Uterus (tissue), 3 donors: ENCODE measurements at regions not wholly inside any gene's neighbourhood (a gene's known extent, or its start where the extent isn't known, plus 50 kb on each side); places are given as distances from the start of the nearest gene placed in this dataset.
"Not testable (repeated sequence)": the region's sequence is repeated elsewhere in the genome, so short reads cannot be mapped to it uniquely, and the experiment has no call there.

Experiments
- DNase-seq, 2 donors: peaks; one replicate each; pipeline ENCODE4 v3.0.0-alpha.2; 2019 to 2020
- H3K27ac ChIP-seq, 2 donors: fragments of 200-600 bp; sonication (generic); 1 replicate in 1 of 2; 2 replicates in 1 of 2; pipeline ENCODE4 v1.5.1; 2016 to 2018
- H3K27me3 ChIP-seq, 2 donors: fragments of 200-600 bp; sonication (generic); one replicate each; pipeline ENCODE4 v1.5.1; 2018 to 2019; ENCODE audit warnings: control low read depth in 1 of 2
- H3K36me3 ChIP-seq, 2 donors: fragments of 200-600 bp; sonication (generic); one replicate each; pipeline ENCODE4 v1.5.1; 2019; ENCODE audit warnings: control low read depth in 1 of 2
- H3K4me1 ChIP-seq, 2 donors: fragments of 200-600 bp; sonication (generic); one replicate each; pipeline ENCODE4 v1.5.1; 2018 to 2019; ENCODE audit warnings: control low read depth in 1 of 2
- H3K4me3 ChIP-seq, 2 donors: fragments of 200-600 bp; sonication (generic); 1 replicate in 1 of 2; 2 replicates in 1 of 2; pipeline ENCODE4 v1.5.1; 2018 to 2019; ENCODE audit warnings: mild to moderate bottlenecking in 1 of 2
- H3K9me3 ChIP-seq, 2 donors: fragments of 200-600 bp; sonication (generic); one replicate each; pipeline ENCODE4 v1.5.1; 2019; ENCODE audit warnings: control low read depth in 1 of 2
- POLR2A ChIP-seq, 2 donors: fragments of 450-650 bp; IDR thresholded peaks; one replicate each; pipeline ENCODE4 v1.6.1; 2016; ENCODE audit warnings: antibody characterized with exemption in 2 of 2, mild to moderate bottlenecking in 1 of 2, moderate library complexity in 1 of 2
- intact Hi-C: fragments of 100-400 bp; cut with DNase I; formaldehyde crosslinking; loops from one replicate; pipeline ENCODE4 v1.15.1; 2023; ENCODE audit warnings: low total_unique reads
- TF ChIP-seq, protein P1 (sequence below), 4 experiments: fragments of 200-600 bp in 2 of 4; fragments of 450-650 bp in 2 of 4; sonication (generic) in 2 of 4; IDR thresholded peaks; one replicate each; pipeline ENCODE4 v1.5.1; 2016 to 2019; ENCODE audit warnings: antibody characterized with exemption in 4 of 4, mild to moderate bottlenecking in 2 of 4, moderate library complexity in 1 of 4
- donor health status: DM: yes; HTN: yes; CAD: no.

DNA sequence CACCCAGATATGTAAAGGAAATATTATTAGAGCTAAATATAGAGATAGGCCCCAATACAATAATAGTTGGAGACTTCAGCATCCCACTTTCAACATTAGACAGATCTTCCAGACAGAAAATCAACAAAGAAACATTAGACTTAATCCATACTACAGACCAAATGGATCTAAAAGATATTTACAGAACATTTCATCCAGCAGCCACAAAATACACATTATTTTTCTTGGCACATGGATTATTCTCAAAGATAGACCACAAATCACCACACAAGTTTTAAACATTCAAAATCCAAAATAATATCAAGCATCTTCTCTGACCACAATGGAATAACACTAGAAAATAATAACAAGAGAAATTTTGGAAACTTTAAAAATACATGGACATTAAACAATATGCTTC lies 1159.1 kb upstream of the CITED2 start:
- no peak for TF ChIP-seq POLR2A (IDR thresholded peaks at IDR 0.05)
- TF ChIP-seq, protein P1, sequence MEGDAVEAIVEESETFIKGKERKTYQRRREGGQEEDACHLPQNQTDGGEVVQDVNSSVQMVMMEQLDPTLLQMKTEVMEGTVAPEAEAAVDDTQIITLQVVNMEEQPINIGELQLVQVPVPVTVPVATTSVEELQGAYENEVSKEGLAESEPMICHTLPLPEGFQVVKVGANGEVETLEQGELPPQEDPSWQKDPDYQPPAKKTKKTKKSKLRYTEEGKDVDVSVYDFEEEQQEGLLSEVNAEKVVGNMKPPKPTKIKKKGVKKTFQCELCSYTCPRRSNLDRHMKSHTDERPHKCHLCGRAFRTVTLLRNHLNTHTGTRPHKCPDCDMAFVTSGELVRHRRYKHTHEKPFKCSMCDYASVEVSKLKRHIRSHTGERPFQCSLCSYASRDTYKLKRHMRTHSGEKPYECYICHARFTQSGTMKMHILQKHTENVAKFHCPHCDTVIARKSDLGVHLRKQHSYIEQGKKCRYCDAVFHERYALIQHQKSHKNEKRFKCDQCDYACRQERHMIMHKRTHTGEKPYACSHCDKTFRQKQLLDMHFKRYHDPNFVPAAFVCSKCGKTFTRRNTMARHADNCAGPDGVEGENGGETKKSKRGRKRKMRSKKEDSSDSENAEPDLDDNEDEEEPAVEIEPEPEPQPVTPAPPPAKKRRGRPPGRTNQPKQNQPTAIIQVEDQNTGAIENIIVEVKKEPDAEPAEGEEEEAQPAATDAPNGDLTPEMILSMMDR (IDR thresholded peaks at IDR 0.05): no peak
- Histone ChIP-seq H3K4me1 (no peaks in the 10 kb centered on the region), H3K27ac (no peak overlapping the region), H3K27me3 (no peaks in the 10 kb centered on the region), H3K4me3 (no peak overlapping the region), H3K36me3 (no peaks in the 10 kb centered on the region), H3K9me3 (no peaks in the 10 kb centered on the region)
- intact Hi-C loops: no loop called here
- DNase-seq: no peak

DNA sequence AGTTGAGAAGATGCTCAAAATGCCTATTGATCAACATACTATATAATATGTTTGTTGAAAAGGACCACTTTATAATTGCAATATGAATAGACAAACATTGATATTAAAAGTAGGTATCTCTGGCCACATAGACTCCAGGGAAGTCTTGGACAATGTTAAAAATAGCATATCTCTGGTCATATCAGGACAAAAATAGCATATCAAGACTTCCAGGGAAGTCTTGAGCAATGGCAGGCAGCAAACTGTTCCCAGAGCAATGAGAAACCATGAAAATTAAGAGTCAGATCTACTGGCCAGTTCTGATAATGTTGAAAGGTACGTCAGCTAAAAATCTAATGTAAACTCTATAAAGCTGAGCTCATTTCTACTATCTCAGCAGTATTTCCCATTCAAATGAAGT lies 1130.3 kb upstream of the CITED2 start:
- intact Hi-C loops: no loop called here
- no peaks in the 10 kb centered on the region for H3K36me3 ChIP-seq
- H3K27ac ChIP-seq: no peak overlapping the region
- H3K4me3 ChIP-seq: no peak overlapping the region
- no peaks in the 10 kb centered on the region for H3K9me3 ChIP-seq
- H3K4me1 ChIP-seq: no peaks in the 10 kb centered on the region
- no peak for TF ChIP-seq POLR2A (IDR thresholded peaks at IDR 0.05)
- TF ChIP-seq, protein P1 (IDR thresholded peaks at IDR 0.05): no peak
- no peaks in the 10 kb centered on the region for H3K27me3 ChIP-seq
- DNase-seq: no peak

DNA sequence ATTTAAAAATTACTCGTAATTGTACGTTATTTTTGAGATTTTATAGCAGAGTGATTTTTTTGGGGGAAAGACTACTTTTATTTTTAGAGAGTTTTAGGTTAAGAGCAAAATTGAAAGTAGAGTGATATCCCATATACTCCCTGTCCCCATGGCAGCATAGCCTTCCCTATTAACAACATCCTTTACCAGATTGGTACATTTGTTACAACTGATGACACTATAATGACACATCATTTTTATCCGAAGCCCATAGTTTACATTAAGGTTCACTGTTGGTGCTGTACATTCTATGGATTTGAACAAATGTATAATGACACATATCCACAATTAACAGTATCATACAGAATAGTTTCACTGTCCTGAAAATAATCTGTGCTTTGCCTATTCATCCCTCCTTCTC lies 1126.4 kb upstream of the CITED2 start:
- Histone ChIP-seq H3K9me3 (no peaks in the 10 kb centered on the region), H3K4me3 (no peak overlapping the region), H3K27me3 (no peaks in the 10 kb centered on the region), H3K27ac (no peak overlapping the region), H3K4me1 (no peaks in the 10 kb centered on the region), H3K36me3 (no peaks in the 10 kb centered on the region)
- intact Hi-C loops: no loop called here
- TF ChIP-seq POLR2A (IDR thresholded peaks at IDR 0.05): no peak
- TF ChIP-seq, protein P1 (IDR thresholded peaks at IDR 0.05): no peak
- DNase-seq: no peak

DNA sequence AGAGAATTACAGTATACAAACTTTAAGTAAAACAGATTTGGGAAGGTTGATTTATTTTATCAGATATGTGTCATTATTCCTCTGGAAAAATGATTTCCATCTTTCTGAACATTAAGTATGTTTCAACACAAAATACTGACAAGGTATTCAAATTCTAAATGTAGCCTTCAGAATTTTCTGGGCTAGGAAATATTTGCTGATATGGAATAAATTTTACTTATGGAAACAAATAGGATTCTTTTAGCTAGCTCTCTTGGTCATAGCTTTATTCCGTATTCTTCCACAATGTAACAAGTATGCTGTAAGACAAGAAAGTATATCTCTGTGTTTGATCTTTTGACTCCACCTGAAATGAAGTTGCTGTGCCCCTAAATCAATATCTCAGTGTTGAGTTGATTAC lies 1125.2 kb upstream of the CITED2 start:
- H3K9me3 ChIP-seq: no peaks in the 10 kb centered on the region
- no peaks in the 10 kb centered on the region for H3K27me3 ChIP-seq
- no peaks in the 10 kb centered on the region for H3K36me3 ChIP-seq
- DNase-seq: no peak
- H3K27ac ChIP-seq: no peak overlapping the region
- no peaks in the 10 kb centered on the region for H3K4me1 ChIP-seq
- intact Hi-C loops: no loop called here
- TF ChIP-seq, protein P1 (IDR thresholded peaks at IDR 0.05): no peak
- TF ChIP-seq POLR2A (IDR thresholded peaks at IDR 0.05): no peak
- no peak overlapping the region for H3K4me3 ChIP-seq

DNA sequence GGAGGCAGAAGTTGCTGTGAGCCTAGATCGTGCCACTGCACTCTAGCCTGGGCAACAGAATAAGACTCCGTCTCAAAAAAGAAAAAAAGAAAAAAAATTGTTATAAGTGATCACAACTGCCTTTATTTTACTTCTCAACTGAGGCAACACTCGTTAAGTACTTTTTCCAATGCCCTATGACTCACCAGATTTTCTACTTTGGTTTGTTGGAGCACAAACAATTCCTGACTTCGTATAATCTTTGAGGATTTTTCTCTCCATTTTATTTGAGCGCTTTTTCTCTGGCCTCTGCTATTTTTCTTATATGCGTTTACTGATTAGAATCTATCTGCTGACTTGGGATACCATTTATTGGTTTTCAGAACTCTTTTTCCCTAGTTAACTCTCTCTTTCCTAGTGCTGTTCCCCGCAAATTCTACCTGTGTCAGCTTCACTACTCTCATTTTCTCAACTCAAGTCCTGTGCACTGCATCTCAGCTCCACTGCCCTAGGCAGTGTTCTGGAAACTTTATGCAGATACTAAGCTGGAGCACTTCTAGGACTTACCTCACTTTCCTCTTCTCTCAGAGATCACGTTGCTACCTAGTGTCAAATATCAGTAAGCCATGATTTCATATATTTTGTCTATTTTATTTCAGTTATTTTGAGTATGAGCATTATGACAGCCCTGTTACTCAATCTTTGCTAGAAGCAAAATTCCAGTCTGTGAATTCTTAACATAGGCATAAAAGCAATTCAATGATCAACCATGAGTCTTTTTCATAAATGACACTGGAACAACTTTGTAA lies 1120.1 kb upstream of the CITED2 start:
- DNase-seq: no peak
- intact Hi-C loops: no loop called here
- H3K4me3 ChIP-seq: no peak overlapping the region
- no peaks in the 10 kb centered on the region for H3K4me1 ChIP-seq
- no peak overlapping the region for H3K27ac ChIP-seq
- no peaks in the 10 kb centered on the region for H3K9me3 ChIP-seq
- TF ChIP-seq, protein P1 (IDR thresholded peaks at IDR 0.05): no peak
- TF ChIP-seq POLR2A (IDR thresholded peaks at IDR 0.05): no peak
- H3K36me3 ChIP-seq: no peaks in the 10 kb centered on the region
- no peaks in the 10 kb centered on the region for H3K27me3 ChIP-seq

DNA sequence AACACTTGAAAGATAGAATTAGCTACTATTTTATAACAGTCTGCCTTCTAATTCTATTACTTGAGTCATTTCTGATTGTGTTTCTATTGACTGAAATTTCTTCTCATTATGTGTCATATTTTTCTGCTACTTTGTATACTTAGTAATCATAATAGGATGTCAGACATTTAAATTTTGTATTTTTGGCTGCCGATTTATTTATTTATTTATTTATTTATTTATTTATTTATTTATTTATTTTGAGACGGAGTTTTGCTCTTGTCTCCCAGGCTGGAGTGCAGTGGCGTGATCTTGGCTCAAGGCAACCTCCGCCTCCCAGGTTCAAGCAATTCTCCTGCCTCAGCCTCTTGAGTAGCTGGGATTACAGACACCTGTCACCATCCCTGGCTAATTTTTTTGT lies 1119.0 kb upstream of the CITED2 start:
- H3K4me3 ChIP-seq, H3K27me3 ChIP-seq, H3K9me3 ChIP-seq, intact Hi-C loops, H3K4me1 ChIP-seq, DNase-seq, H3K27ac ChIP-seq, H3K36me3 ChIP-seq: not testable (repeated sequence)
